Vagina (tissue), 2 donors: ENCODE measurements at regions not wholly inside any gene's neighbourhood (a gene's known extent, or its start where the extent isn't known, plus 50 kb on each side); places are given as distances from the start of the nearest gene placed in this dataset.

Source experiments
- POLR2A ChIP-seq, 2 donors: fragments of 450-650 bp; IDR thresholded peaks; one replicate each; pipeline ENCODE4 v1.6.1; 2017; ENCODE audit warnings: antibody characterized with exemption in 2 of 2, mild to moderate bottlenecking in 2 of 2, moderate library complexity in 2 of 2
- POLR2AphosphoS5 ChIP-seq, 2 donors: sonication (generic); formaldehyde crosslinking; IDR thresholded peaks; one replicate each; pipeline ENCODE4 v1.9.0; 2017; ENCODE audit warnings: antibody characterized with exemption in 2 of 2, mild to moderate bottlenecking in 2 of 2, low read depth in 1 of 2; ENCODE audit not compliant: insufficient read depth in 1 of 2

GRCh38 chr12:98085046-98085755 lies 430.2 kb upstream of the TMPO start:
- TF ChIP-seq POLR2A (IDR thresholded peaks at IDR 0.05), result no peak
- no peak for TF ChIP-seq POLR2AphosphoS5 (IDR thresholded peaks at IDR 0.05; ENCODE audit: insufficient read depth in 1 of 2, low read depth in 1 of 2)
